Hepatocyte (in vitro differentiated cells): ENCODE measurements at regions not wholly inside any gene's neighbourhood (a gene's known extent, or its start where the extent isn't known, plus 50 kb on each side); places are given as distances from the start of the nearest gene placed in this dataset.

Source experiments
- CTCF ChIP-seq: fragments of 200-600 bp; sonication (generic); IDR thresholded peaks from 2 replicates; pipeline ENCODE4 v1.5.1; 2016; ENCODE audit warnings: antibody characterized with exemption, mild to moderate bottlenecking; ENCODE audit not compliant: poor library complexity
- EZH2phosphoT487 ChIP-seq: fragments of 200-600 bp; sonication (generic); IDR thresholded peaks from one replicate; pipeline ENCODE4 v1.6.1; 2018; ENCODE audit warnings: antibody characterized with exemption, mild to moderate bottlenecking, low read depth, moderate library complexity; ENCODE audit not compliant: unreplicated experiment, severe bottlenecking

- no peak for TF ChIP-seq CTCF
- no peak for TF ChIP-seq EZH2phosphoT487
These were observed 1260.0 kb downstream of the BRINP3 start for GRCh38 chr1:189217646-189218045.
